Hematopoietic multipotent progenitor cell treated with erythropoietin and hydrocortisone succinate and interleukin-3 and kit ligand, for 17 days (in vitro differentiated cells): ENCODE measurements at regions not wholly inside any gene's neighbourhood (a gene's known extent, or its start where the extent isn't known, plus 50 kb on each side); places are given as distances from the start of the nearest gene placed in this dataset.
"Not testable (repeated sequence)": the region's sequence is repeated elsewhere in the genome, so short reads cannot be mapped to it uniquely, and the experiment has no call there.

Experiments
- DNase-seq: peaks from one replicate; pipeline ENCODE4 v3.0.0-alpha.2; 2015; ENCODE audit warnings: low spot score

DNA sequence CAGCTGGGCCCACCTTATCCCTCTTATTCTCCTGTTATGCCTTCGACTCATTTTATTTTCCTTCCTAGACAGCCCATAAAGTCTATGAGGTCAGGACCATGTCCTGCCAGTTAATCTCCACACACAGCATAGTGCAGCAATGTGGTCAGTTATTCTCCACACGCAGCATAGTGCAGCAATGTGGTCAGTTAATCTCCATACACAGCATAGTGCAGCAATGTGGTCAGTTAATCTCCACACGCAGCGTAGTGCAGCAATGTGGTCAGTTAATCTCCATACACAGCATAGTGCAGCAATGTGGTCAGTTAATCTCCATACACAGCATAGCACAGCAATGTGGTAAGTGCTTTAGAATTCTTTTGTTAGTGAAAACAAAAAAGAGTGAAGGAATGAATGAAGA, 77.8 kb downstream of the TEX36 start:
- DNase-seq, result no peak

DNA sequence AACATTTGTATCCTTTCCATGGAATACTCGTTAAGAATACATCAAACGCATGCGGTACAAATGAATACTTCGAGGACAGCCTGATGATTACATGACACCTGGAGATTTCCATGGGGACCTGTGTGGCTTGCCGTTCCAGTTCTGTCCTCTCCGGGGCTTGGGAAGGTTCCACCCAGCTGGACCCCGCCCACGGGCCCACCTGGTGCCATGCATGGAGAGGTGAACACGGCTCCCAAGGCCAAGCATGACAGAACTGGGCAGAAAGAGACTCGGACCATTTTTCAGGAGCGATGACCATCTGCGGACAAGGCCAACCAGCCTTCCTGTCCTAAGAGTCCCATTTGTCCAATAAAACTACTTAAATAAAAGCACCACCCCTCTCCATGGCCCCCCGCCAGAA, 80.1 kb downstream of the TEX36 start:
- DNase-seq, result no peak

DNA sequence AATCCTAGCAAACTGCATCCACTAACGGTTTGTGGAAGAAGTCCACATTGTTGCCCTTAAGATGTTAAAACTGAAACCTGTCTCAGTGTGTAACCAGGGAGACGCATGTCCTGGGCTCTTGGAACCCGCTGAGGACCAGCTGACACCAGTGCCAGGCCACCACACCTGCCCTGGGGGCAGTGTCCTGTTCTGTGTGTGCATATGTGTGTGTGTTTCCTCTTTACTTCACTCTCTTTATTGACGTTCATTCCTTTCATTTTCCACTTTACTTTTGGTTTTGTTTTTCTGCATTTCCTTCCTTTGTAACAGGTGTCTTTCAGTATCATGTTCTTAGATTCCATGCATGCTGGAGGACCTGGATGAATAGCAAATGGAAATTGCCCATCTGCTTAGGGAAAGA, 83.8 kb downstream of the TEX36 start:
- no peak for DNase-seq

DNA sequence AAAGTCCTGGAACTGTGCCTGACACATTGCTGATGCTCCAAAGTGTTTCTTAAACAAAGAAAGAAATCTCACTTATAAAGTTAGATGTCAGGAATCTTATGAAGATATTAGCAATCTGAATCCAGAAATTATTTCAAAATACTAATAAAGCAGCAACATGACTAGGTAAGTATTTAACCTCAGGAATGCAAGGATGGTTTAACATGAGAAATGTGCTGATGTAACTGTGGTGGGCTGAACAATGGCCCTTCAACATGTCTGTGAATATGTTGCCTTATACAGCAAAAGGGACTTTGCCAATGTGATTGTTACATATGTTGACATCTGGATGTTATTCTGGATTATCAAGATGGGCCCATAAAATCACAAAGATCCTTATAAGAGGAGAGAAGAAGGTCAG, 87.1 kb downstream of the TEX36 start:
- no peak for DNase-seq

DNA sequence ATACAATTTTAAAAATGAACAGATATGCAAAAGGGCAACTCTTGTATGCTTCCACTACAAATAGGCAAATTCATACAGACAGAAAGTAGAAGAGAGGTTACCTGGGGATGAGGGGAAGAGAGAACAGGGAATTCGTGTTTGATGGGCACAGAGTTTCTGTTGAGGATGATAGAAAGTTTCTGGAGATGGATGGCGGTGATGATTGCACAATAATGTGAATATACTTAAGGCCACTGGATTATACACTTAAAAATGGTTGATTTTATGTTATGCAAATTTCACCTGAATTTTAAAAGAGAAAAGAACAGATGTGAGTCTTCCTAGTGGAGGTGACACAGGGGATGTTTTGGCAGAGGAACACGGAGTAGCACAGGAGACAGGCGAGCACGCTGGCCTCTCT, 89.3 kb downstream of the TEX36 start:
- no peak for DNase-seq

DNA sequence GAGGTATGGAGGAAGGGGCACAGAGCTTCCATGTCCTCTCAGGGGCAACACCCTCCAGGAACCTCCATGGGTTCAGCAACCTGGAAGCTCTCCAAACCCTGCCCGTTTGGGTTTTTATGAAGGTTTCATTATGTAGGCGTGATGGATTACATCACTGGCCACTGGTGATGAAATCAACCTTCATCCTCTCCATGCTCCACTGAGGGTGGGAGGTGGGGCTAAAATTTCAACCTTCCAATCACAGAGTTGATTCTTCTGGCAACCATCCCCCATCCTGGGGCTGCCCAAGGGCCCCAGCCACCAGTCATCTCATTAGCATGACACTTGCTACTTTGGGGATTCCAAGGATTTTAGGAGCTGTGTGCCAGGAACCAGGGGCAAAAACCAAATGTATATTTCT, 90.1 kb downstream of the TEX36 start:
- DNase-seq, result no peak

DNA sequence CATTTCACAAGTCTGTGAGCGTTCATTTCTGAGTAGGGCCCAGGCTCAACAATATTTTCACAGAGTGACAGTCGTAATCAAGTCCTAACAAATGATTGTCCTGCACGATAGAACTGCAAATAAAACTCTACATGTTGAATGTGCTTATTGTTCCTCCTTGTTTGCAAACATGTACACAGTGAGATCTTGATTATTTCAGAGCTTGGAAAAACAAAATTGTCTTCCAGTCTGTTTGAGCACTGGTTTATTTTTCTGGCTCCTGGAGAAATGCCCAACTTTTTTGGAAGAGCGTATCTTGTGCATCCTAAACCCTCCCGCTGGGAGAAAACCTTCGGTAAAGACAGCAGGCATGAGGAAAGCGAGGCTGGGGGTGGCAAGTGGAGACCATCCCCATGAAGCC, 91.1 kb downstream of the TEX36 start:
- DNase-seq, result no peak

DNA sequence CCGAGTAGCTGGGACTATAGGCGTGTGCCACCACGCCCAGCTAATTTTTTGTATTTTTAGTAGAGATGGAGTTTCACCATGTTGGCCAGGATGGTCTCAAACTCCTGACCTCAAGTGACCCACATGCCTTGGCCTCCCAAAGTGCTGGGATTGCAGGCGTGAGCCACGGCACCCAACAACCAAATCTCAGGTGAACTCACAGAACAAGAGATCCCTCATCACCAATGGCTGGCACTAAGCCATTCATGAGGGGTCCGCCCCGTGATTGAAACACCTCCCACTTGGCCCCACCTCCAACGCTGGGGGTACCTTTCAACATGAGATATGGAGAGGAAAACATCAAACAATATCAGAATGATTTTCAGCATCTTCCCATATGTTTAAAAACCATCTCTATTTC, 94.2 kb downstream of the TEX36 start:
- not testable (repeated sequence) for DNase-seq

DNA sequence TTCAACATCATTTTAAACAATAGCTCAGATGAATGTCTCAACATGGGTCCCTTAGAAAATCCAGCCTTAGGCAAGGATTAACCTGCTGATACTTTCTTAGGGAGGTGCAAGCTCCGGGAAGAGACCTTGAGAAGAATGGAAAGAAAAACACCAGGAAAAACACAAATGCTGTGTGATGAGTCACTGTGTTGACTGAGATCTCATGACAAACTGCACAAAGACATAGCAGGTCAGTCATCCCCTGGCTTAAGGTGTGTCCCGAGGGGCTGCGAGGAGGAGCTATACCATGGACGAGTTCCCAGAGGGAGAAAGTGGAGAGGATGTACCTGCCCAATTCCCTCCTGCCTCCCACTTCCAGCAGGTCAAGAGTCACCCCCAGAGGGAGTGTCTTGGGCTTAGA, 98.0 kb downstream of the TEX36 start:
- no peak for DNase-seq

DNA sequence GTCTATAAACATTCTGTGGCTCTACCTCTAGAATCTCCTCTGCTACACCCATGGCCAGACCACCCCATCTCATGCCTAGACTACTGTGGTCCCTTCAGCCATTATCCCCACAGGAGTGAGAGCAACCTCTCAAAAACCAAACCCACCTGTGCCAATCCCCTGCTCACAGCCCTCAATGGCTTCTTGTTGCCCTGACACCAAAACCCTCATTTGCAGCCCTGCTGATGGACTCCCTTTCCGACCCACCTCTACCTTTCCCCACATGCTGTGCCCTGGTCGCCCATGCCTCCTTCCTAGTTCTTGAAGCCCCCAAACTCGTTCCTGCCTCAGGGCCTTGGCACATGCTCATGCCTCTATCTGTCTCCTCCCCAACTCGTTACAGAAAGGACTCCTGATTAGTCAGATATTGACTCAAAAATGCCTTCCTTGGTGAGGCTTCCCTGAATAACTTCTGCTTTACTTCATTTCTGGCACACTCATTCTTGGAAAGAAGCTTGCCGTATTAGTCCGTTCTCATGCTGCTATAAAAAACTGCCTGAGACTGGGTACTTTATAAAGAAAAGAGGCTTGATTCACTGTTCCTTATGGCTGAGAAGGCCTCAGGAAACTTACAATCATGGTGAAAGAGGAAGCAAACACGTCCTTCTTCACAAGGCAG, 104.2 kb downstream of the TEX36 start:
- DNase-seq, result no peak

DNA sequence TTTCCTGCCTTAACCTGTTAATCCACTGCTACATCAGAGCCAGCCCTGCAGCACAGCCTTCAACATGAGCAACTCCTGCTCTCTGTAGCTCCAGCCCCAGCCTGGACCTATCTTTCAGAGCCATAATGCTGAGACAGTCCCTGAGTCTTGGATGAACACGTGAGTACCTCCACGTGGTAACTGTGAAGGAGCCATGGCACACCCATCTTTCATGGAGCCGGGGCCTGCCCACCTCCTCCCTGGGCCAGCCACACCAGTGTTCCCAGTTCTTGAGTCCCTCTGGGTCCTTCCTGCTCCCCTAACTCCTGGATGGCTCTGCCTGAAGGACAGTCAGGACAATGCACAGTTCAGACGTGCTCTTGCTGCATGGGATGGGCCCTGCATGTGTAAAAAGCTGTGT, 107.1 kb downstream of the TEX36 start:
- DNase-seq, result no peak

DNA sequence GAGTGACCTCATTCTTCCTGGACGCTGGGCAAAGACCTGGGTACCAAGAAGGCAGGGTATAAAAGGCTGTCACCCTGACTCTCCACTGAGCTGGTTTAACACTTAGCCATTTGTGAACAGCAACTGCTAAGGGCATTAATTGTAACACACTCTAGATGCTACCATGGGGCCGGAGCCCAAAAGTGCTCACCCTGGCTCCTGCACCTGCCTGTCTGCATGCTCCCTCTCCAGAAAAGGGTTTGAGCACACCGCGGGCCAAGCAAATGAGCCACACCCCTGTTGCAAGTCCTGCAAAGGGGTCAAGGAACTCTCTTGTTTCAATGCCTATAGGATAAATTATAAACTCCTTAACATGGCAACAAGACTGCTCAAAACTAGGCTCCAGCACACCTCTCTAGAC, 114.8 kb downstream of the TEX36 start:
- DNase-seq, result no peak

DNA sequence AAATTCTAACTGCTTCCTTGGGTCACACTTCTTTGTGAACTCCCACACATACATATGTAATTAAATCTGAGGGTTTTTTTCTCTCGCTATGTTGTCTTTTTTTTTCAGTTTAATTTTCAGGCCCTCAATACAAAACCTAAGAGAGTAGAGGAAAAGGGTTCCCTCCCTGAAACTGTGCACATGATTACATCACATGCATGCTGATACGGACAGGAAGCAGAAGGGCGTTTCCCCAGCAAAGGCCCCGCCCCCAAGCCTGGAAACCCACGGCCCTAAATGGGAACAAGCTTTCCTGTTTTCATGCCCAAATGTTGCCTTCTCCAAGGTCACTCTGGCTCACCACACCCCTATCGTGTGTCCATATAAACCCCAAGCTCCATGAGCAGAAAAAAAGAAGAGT, 115.4 kb downstream of the TEX36 start:
- DNase-seq, result no peak

DNA sequence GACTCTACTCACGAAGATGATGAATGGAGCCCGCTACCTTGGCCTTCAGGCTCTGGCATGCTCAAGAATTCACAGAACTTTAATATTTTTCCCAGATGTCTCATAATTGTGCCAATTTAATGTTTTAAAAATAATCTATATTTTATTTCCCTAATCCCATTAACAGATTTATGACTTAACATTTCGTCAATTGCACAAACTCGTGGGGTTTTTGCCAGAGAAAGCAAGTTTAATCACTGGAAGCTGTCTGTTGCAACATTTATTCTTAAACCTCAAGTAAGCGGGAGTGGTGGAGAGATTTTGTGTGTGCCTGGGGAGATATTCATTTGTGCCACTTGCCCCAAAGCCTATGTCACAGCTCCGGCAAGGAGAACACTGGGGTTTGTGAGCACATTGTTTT, 117.9 kb downstream of the TEX36 start:
- no peak for DNase-seq

DNA sequence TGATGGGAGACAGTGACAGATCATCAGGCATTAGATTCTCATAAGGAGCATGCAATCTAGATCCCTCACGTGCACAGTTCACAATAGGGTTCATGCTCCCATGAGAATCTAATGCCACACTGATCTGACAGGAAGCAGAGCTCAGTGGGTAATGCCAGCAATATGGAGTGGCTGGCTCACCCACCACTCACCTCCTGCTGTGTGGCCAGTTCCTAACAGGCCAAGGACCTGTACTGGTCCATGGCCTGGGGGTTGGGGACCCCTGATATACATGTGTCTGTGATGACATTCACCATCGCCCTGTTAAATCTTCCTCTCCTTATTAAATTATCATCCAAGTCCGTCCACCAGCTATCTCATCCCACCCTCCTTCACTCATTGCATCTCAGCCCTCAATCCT, 118.4 kb downstream of the TEX36 start:
- no peak for DNase-seq

DNA sequence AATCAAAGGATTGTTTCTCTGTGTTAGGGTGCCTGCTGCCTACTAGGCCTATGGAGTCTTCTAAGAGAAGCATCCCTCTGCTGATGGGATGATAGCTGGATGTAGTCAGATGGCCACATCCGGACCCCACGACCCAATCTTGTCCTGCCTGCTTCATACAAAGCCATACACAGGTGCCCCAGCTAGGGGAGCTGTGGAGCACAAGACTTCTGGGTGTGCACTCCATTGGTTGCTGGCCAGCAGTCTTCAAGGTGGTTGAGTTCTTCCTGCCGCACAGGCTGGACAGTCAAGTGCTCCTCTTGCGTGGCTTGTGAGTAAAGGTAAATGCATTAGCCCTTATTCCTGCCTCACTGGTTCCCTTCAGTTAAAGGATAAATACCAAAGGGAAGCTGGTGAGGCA, 120.2 kb downstream of the TEX36 start:
- DNase-seq, result no peak

DNA sequence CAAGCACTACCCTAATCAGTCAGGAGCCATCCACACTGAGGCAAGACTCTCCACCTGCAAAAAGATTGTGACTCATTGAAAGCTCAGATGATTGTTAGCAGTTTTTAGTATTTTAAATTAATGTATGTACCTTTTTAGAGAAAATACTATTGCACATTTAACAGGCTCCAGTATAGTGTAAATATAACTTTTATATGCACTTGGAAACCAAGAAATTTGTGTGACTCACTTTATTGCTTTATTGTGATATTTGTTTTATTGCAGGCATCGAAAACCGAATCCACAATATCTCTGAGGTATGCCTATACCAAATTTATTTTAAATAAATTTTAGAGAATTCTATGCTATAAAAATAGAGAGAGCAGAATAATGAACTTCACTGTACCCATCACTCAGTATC, 122.0 kb downstream of the TEX36 start:
- DNase-seq, result no peak

DNA sequence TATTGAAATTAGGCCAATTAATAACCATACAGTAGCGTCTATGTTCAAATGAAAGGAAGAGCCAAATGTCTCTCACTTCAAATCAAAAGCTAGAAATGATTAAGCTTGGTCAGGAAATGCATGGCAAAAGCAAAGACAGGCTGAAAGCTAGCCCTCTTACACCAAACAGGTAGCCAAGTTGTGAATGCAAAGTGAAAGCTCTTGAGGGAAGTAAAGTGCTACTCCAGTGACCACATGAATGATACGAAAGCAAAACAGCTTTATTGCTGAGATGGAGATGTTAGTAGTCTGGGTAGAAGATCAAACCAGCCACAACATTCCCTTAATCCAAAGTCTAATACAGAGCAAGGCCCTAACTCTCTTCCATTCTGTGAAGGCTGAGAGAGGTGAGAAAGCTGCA, 123.8 kb downstream of the TEX36 start:
- no peak for DNase-seq

DNA sequence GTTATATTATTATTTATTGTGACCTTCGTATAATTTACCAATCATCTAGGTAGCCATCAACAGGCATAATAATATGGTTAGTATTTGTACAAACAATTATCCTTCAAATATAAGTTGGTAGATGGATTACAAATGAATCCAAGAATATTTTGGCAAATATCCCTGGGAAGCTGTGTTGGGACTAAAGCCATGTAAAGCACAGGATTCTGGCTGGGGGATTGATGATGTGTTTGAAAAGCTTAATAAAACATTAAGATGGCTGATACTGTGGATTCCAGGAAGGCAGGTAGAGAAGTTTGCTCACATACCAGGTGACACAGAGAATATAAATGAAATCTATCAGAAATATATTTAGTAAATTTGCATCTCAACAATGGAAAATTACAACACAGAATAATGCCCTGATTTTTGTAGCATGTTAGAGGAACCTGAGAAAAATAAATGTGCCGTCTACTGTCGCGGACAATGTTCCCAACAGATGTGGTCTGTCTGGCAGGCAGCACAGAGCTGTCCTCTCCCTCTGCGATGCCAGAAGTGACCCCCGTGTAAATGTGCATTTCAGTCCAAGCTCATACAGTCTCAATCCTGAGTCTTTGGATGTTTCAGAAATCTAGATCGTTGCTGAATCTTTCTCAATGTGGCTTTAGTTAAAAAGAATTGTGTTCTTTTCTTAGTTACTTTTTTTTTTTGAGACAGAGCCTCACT, 125.0 kb downstream of the TEX36 start:
- no peak for DNase-seq

DNA sequence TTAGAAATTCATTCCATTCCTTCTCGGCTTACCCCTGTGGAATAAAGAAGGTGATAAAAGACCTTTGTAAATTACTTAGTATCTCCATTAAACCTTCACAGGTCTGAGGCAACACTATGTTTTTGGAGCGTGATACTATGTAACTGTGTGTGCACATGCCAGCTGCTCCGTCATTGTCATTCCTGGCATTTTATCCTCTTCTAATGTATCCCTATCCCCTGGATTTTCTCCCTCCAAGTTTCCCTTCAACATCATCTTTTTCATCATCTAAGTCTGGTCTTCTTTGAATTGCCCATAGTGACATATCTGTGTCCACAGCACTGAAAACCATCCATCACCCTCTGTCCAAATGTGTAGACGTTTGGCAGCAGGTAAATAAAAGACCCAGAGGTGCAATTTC, 125.7 kb downstream of the TEX36 start:
- DNase-seq, result no peak

DNA sequence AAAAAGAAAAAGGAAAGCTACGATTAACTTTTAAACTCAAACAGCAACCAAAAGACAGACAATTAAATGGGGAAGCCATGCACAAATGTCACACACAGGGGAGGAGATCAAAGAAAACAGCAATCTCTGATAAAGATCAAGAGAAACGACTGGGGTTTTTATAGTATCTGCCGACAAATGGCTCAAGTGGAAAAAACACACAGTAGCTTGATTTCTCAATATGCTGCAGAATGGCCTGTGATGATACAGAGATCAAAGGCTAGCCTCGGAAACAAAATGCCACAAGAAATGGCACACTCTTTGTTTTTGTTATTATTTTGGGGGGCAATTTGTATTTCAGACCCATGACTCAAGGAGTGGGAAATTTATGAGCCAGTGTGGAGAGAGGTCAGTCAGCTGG, 126.1 kb downstream of the TEX36 start:
- DNase-seq, result no peak

DNA sequence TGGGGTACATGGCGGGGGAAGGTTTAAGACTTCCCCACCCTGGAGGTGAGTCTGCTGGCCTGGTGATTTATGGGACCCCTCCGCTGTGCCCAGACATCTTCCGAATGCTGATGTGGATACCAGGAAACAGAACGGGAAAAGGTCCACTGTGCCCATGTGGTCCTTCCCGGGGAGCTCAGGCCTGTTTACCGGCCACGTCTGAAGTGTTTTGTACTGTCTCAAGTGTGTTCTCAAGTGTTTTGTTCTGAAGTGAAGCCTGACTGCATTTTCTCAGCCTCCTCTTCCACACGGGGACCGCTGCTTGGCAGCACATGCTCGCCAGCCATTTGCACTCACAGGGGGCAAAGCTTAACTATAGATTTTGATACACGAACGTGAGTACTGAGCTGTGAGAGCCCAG, 127.2 kb downstream of the TEX36 start:
- DNase-seq, result no peak

DNA sequence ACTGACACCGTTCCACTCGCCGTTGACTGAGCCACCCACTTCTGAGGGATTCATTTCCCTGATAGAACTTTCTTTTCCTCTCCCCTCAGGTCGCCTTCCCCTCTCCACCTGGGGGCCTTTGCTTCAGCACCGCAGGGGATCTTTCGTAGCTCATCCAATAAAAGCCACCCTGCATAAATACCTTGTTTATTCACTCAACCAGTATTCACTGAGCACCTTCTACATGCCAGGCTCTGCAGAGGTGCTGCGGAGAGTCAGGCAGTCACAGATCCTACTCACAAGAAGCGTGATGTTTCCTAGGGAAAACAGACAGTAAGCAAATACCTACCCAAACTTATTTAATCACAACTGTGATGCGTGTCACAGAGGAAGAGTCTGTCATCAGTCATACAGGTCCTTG, 127.7 kb downstream of the TEX36 start:
- no peak for DNase-seq

DNA sequence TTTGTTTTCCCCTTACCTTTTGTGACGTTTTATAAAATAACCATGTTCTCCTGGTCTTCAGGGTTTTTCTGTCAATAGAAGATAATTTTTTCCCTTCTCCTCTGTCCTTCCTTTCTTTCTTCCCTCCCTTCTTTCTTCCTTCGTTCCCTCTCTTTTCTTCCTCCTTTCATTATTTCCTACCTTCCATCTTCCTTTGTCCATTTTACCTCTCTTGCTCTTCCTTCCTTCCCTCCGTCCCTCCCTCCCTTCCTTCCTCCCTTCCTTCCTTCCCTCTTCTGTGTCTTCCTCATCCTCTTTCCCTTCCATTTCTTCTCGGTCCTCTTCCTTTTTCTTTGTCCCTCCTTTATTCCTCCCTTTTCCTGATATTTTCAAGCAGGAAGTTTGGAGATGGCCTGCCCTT, 128.2 kb downstream of the TEX36 start:
- no peak for DNase-seq
